A549 (cell line): ENCODE measurements at regions not wholly inside any gene's neighbourhood (a gene's known extent, or its start where the extent isn't known, plus 50 kb on each side); places are given as distances from the start of the nearest gene placed in this dataset.

Source experiments
- ATAC-seq, 2 experiments: fragments of 200-7000 bp in 1 of 2; fragments of >200 bp in 1 of 2; cut with Nextera tagmentation in 1 of 2; cut with Tn5 transposase in 1 of 2; 3 replicates each; pipeline versions ENCODE4 v1.8.0 to v1.9.1; 2018 to 2020; ENCODE audit warnings: mild to moderate bottlenecking in 1 of 2, moderate library complexity in 1 of 2
- CTCF ChIA-PET: fragments of 300-600 bp; sonication (Branson Sonifier 250); formaldehyde crosslinking; extraction: SDS; loops from one replicate; lab custom pipeline; 2021; ENCODE audit warnings: antibody characterized with exemption, inconsistent platforms; lab: Yijun Ruan, JAX
- POLR2A ChIA-PET: fragments of 350-600 bp; formaldehyde crosslinking; extraction: SDS; loops from one replicate; lab custom pipeline; 2021; ENCODE audit warnings: antibody characterized with exemption, inconsistent platforms; lab: Yijun Ruan, JAX
- DNase-seq, 2 experiments: peaks; one replicate each; pipeline versions ENCODE4 v3.0.0 to v3.0.0-alpha.2; 2011 to 2016; ENCODE audit warnings: low read depth in 1 of 2, low spot score in 1 of 2
- FAIRE-seq: peaks from 2 replicates; lab custom pipeline; 2011; peaks lifted over from hg19 to GRCh38; lab: Jason Lieb, UNC
- H3K27ac ChIP-seq, 2 experiments: fragments of >200 bp; sonication (Bioruptor Twin); formaldehyde crosslinking; 3 replicates each; pipeline ENCODE4 v1.5.1; 2016 to 2017
- H3K4me1 ChIP-seq: fragments of >200 bp; sonication (Bioruptor Twin); formaldehyde crosslinking; 3 replicates; pipeline ENCODE4 v1.6.1; 2016
- H3K4me2 ChIP-seq: fragments of >200 bp; sonication (Bioruptor Twin); formaldehyde crosslinking; 3 replicates; pipeline ENCODE4 v1.6.1; 2016
- H3K4me3 ChIP-seq: fragments of >200 bp; sonication (Bioruptor Twin); formaldehyde crosslinking; 3 replicates; pipeline ENCODE4 v1.5.1; 2016
- H3K9me3 ChIP-seq: fragments of >200 bp; sonication (Bioruptor Twin); formaldehyde crosslinking; 3 replicates; pipeline ENCODE4 v1.6.1; 2016
- BCL3 ChIP-seq: fragments of >200 bp; sonication (Bioruptor Twin); formaldehyde crosslinking; IDR thresholded peaks from 3 replicates; pipeline ENCODE4 v1.6.1; 2016
- BHLHE40 ChIP-seq: IDR thresholded peaks from 2 replicates; pipeline ENCODE4 v1.6.1; 2012; ENCODE audit warnings: low read depth, low read length, inconsistent platforms
- CEBPB ChIP-seq, 2 experiments: fragments of >200 bp in 1 of 2; sonication (Bioruptor Twin) in 1 of 2; formaldehyde crosslinking in 1 of 2; IDR thresholded peaks; 2 replicates each; pipeline ENCODE4 v1.6.1; 2012 to 2016
- CHD4 ChIP-seq: fragments of 200-600 bp; sonication (generic); IDR thresholded peaks from 2 replicates; pipeline ENCODE4 v1.6.1; 2016; ENCODE audit warnings: antibody characterized with exemption, mild to moderate bottlenecking, borderline replicate concordance
- CTCF ChIP-seq: fragments of >200 bp; sonication (Bioruptor Twin); formaldehyde crosslinking; IDR thresholded peaks from 3 replicates; pipeline ENCODE4 v1.5.1; 2016
- EHF ChIP-seq: fragments of 250-450 bp; sonication (Bioruptor Pico); IDR thresholded peaks from 2 replicates; pipeline ENCODE4 v1.5.0; 2020; ENCODE audit warnings: mild to moderate bottlenecking
- EP300 ChIP-seq, 2 experiments: fragments of >200 bp; sonication (Bioruptor Twin); formaldehyde crosslinking; IDR thresholded peaks; 2 replicates in 1 of 2; 3 replicates in 1 of 2; pipeline ENCODE4 v1.6.1; 2016 to 2017
- ESRRA ChIP-seq: fragments of 150-350 bp; IDR thresholded peaks from 2 replicates; pipeline ENCODE4 v1.6.1; 2014; ENCODE audit warnings: mild to moderate bottlenecking, low read length, borderline replicate concordance
- FOSL2 ChIP-seq, 2 experiments: fragments of 450-650 bp in 1 of 2; fragments of >200 bp in 1 of 2; sonication (Bioruptor Twin) in 1 of 2; formaldehyde crosslinking; IDR thresholded peaks; 2 replicates each; pipeline versions ENCODE4 v1.5.0 to v1.6.1; 2016 to 2020; ENCODE audit warnings: mild to moderate bottlenecking in 1 of 2, moderate library complexity in 1 of 2
- GATA3 ChIP-seq: IDR thresholded peaks from 2 replicates; pipeline ENCODE4 v1.6.1; 2012; ENCODE audit warnings: borderline replicate concordance
- HDAC2 ChIP-seq: fragments of 200-600 bp; sonication (generic); IDR thresholded peaks from 2 replicates; pipeline ENCODE4 v1.6.1; 2016
- HES2 ChIP-seq: fragments of >200 bp; sonication (Bioruptor Twin); formaldehyde crosslinking; IDR thresholded peaks from 2 replicates; pipeline ENCODE4 v1.6.1; 2016
- HEYL ChIP-seq: fragments of 250-450 bp; sonication (Bioruptor Pico); IDR thresholded peaks from 2 replicates; pipeline ENCODE4 v1.8.0; 2021; ENCODE audit warnings: mild to moderate bottlenecking, moderate library complexity
- JUN ChIP-seq, 2 experiments: fragments of >200 bp; sonication (Bioruptor Twin); formaldehyde crosslinking; IDR thresholded peaks; 2 replicates in 1 of 2; 3 replicates in 1 of 2; pipeline ENCODE4 v1.6.1; 2016 to 2017
- NFE2L2 ChIP-seq: fragments of 150-350 bp; conservative IDR thresholded peaks from 2 replicates; pipeline ENCODE4 v1.6.1; 2014; ENCODE audit warnings: low read length
- NPAS2 ChIP-seq: fragments of 250-450 bp; sonication (Bioruptor Pico); IDR thresholded peaks from 2 replicates; pipeline ENCODE4 v1.8.0; 2022; ENCODE audit warnings: mild to moderate bottlenecking, moderate library complexity, borderline replicate concordance
- NR3C1 ChIP-seq: fragments of >200 bp; sonication (Bioruptor Twin); formaldehyde crosslinking; IDR thresholded peaks from 3 replicates; pipeline ENCODE4 v1.6.1; 2017
- POLR2AphosphoS2 ChIP-seq: conservative IDR thresholded peaks from 2 replicates; pipeline ENCODE4 v1.6.1; 2012; ENCODE audit warnings: low read length, improper control_type of control experiment, inconsistent platforms
- RCOR1 ChIP-seq: fragments of 150-350 bp; IDR thresholded peaks from 2 replicates; pipeline ENCODE4 v1.6.1; 2014; ENCODE audit warnings: antibody characterized with exemption, low read length, low read depth
- REST ChIP-seq: fragments of 200-600 bp; sonication (generic); IDR thresholded peaks from 2 replicates; pipeline ENCODE4 v1.6.1; 2016; ENCODE audit warnings: antibody characterized with exemption, mild to moderate bottlenecking, moderate library complexity
- RFX5 ChIP-seq: fragments of 450-650 bp; IDR thresholded peaks from 2 replicates; pipeline ENCODE4 v1.7.1; 2014; ENCODE audit warnings: antibody characterized with exemption, mild to moderate bottlenecking, moderate library complexity
- SREBF2 ChIP-seq: fragments of 450-650 bp; IDR thresholded peaks from 2 replicates; pipeline ENCODE4 v1.6.1; 2014; ENCODE audit warnings: mild to moderate bottlenecking, moderate library complexity
- TFCP2L1 ChIP-seq: fragments of 250-450 bp; sonication (Bioruptor Pico); IDR thresholded peaks from 2 replicates; pipeline ENCODE4 v1.5.0; 2021; ENCODE audit warnings: mild to moderate bottlenecking
- ZC3H11A ChIP-seq: fragments of 450-650 bp; IDR thresholded peaks from 2 replicates; pipeline ENCODE4 v1.6.1; 2014; ENCODE audit warnings: antibody characterized with exemption, mild to moderate bottlenecking
- ZSCAN20 ChIP-seq: fragments of 250-450 bp; sonication (Bioruptor Pico); IDR thresholded peaks from 2 replicates; pipeline ENCODE4 v1.8.0; 2022; ENCODE audit warnings: mild to moderate bottlenecking, moderate library complexity
- WGBS: methylation state at CpG from one replicate; pipeline ENCODE4 v1.1.6; 2017; ENCODE audit errors: missing lambda C conversion rate; 5-methylcytosine and 5-hydroxymethylcytosine counted together
- TF ChIP-seq, protein P1 (sequence below): fragments of 150-350 bp; IDR thresholded peaks from 2 replicates; pipeline ENCODE4 v1.6.1; 2014; ENCODE audit warnings: low read depth, mild to moderate bottlenecking, low read length

DNA sequence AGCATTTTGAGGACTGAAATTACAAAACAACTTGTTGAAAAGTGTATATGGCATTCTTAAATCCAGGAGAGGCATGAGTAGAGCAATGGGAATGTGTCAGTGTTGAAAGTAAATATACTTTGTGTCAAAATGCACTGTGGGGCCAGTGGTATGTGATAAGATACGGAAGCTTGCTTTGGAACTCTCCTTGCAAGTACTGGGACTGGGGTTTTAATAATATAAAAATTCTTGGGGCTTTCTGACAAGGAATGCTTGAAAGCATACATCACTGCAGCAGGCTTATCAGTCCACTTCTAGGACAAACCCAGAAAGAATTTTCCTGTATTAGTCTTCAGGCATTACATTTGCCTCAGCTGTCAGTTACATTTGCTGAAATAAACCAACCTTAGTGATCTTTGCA, 472.8 kb upstream of the FZD8 start:
- no peak overlapping the region for H3K27ac ChIP-seq
- H3K4me1 ChIP-seq: peaks cover 14% of the 10 kb centered on the region; the same call in 2 of the 3 replicates
- TF ChIP-seq FOSL2 (IDR thresholded peaks at IDR 0.05) (no peak), FOSL2 (CRISPR knock-in tag; IDR thresholded peaks at IDR 0.05) (peak; percentile 29; the same call in 1 of the 2 replicates), HDAC2 (no peak), HES2 (no peak), TFCP2L1 (CRISPR knock-in tag) (no peak), RCOR1 (no peak), HEYL (no peak), REST (no peak), CHD4 (no peak), NR3C1 (no peak), ESRRA (no peak), ZC3H11A (no peak), EHF (CRISPR knock-in tag) (no peak), NPAS2 (no peak), RFX5 (no peak), SREBF2 (no peak), POLR2AphosphoS2 (no peak), JUN (IDR thresholded peaks at IDR 0.05) (no peak), EP300 (IDR thresholded peaks at IDR 0.05) (no peak), CEBPB (IDR thresholded peaks at IDR 0.05) (0 out of 4 replicates have a peak, but pooled peaks of 1 of the 2 experiments have one; percentile 18), CTCF (no peak), BHLHE40 (no peak), GATA3 (peak; percentile 31; the same call in 1 of the 2 replicates), NFE2L2 (no peak), ZSCAN20 (CRISPR knock-in tag) (no peak), BCL3 (no peak)
- TF ChIP-seq, protein P1, sequence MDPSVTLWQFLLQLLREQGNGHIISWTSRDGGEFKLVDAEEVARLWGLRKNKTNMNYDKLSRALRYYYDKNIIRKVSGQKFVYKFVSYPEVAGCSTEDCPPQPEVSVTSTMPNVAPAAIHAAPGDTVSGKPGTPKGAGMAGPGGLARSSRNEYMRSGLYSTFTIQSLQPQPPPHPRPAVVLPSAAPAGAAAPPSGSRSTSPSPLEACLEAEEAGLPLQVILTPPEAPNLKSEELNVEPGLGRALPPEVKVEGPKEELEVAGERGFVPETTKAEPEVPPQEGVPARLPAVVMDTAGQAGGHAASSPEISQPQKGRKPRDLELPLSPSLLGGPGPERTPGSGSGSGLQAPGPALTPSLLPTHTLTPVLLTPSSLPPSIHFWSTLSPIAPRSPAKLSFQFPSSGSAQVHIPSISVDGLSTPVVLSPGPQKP: no peak
- ATAC-seq (peak in 1 of 2 experiments; percentile 69; a peak in 3 of 6 replicates), DNase-seq (peak in 1 of 2 experiments; percentile 23), FAIRE-seq (no peak)
- peak overlapping the region; percentile 45 for H3K4me2 ChIP-seq
- no peaks in the 10 kb centered on the region for H3K9me3 ChIP-seq
- ChIA-PET CTCF (no interaction called here), POLR2A (no interaction called here)
- H3K4me3 ChIP-seq: no peak overlapping the region
- 9% methylated on average over 1 of the region's 1 CpG for WGBS
